A549 (cell line): ENCODE measurements at regions not wholly inside any gene's neighbourhood (a gene's known extent, or its start where the extent isn't known, plus 50 kb on each side); places are given as distances from the start of the nearest gene placed in this dataset.

ENCODE experiments used
- ATAC-seq, 2 experiments: fragments of 200-7000 bp in 1 of 2; fragments of >200 bp in 1 of 2; cut with Nextera tagmentation in 1 of 2; cut with Tn5 transposase in 1 of 2; 3 replicates each; pipeline versions ENCODE4 v1.8.0 to v1.9.1; 2018 to 2020; ENCODE audit warnings: mild to moderate bottlenecking in 1 of 2, moderate library complexity in 1 of 2
- CTCF ChIA-PET: fragments of 300-600 bp; sonication (Branson Sonifier 250); formaldehyde crosslinking; extraction: SDS; loops from one replicate; lab custom pipeline; 2021; ENCODE audit warnings: antibody characterized with exemption, inconsistent platforms; lab: Yijun Ruan, JAX
- POLR2A ChIA-PET: fragments of 350-600 bp; formaldehyde crosslinking; extraction: SDS; loops from one replicate; lab custom pipeline; 2021; ENCODE audit warnings: antibody characterized with exemption, inconsistent platforms; lab: Yijun Ruan, JAX
- DNase-seq, 2 experiments: peaks; one replicate each; pipeline versions ENCODE4 v3.0.0 to v3.0.0-alpha.2; 2011 to 2016; ENCODE audit warnings: low read depth in 1 of 2, low spot score in 1 of 2
- FAIRE-seq: peaks from 2 replicates; lab custom pipeline; 2011; peaks lifted over from hg19 to GRCh38; lab: Jason Lieb, UNC
- H3K27ac ChIP-seq, 2 experiments: fragments of >200 bp; sonication (Bioruptor Twin); formaldehyde crosslinking; 3 replicates each; pipeline ENCODE4 v1.5.1; 2016 to 2017
- H3K4me1 ChIP-seq: fragments of >200 bp; sonication (Bioruptor Twin); formaldehyde crosslinking; 3 replicates; pipeline ENCODE4 v1.6.1; 2016
- H3K4me2 ChIP-seq: fragments of >200 bp; sonication (Bioruptor Twin); formaldehyde crosslinking; 3 replicates; pipeline ENCODE4 v1.6.1; 2016
- H3K4me3 ChIP-seq: fragments of >200 bp; sonication (Bioruptor Twin); formaldehyde crosslinking; 3 replicates; pipeline ENCODE4 v1.5.1; 2016
- H3K9me3 ChIP-seq: fragments of >200 bp; sonication (Bioruptor Twin); formaldehyde crosslinking; 3 replicates; pipeline ENCODE4 v1.6.1; 2016
- BHLHE40 ChIP-seq: IDR thresholded peaks from 2 replicates; pipeline ENCODE4 v1.6.1; 2012; ENCODE audit warnings: low read depth, low read length, inconsistent platforms
- CBX2 ChIP-seq: fragments of 200-600 bp; sonication (generic); IDR thresholded peaks from 2 replicates; pipeline ENCODE4 v1.6.1; 2016; ENCODE audit warnings: low read depth, mild to moderate bottlenecking, borderline replicate concordance
- CBX8 ChIP-seq: fragments of 200-600 bp; sonication (generic); IDR thresholded peaks from 2 replicates; pipeline ENCODE4 v1.6.1; 2016
- CEBPB ChIP-seq, 2 experiments: fragments of >200 bp in 1 of 2; sonication (Bioruptor Twin) in 1 of 2; formaldehyde crosslinking in 1 of 2; IDR thresholded peaks; 2 replicates each; pipeline ENCODE4 v1.6.1; 2012 to 2016
- CHD4 ChIP-seq: fragments of 200-600 bp; sonication (generic); IDR thresholded peaks from 2 replicates; pipeline ENCODE4 v1.6.1; 2016; ENCODE audit warnings: antibody characterized with exemption, mild to moderate bottlenecking, borderline replicate concordance
- EHF ChIP-seq: fragments of 250-450 bp; sonication (Bioruptor Pico); IDR thresholded peaks from 2 replicates; pipeline ENCODE4 v1.5.0; 2020; ENCODE audit warnings: mild to moderate bottlenecking
- EP300 ChIP-seq, 2 experiments: fragments of >200 bp; sonication (Bioruptor Twin); formaldehyde crosslinking; IDR thresholded peaks; 2 replicates in 1 of 2; 3 replicates in 1 of 2; pipeline ENCODE4 v1.6.1; 2016 to 2017
- FOSL2 ChIP-seq, 2 experiments: fragments of 450-650 bp in 1 of 2; fragments of >200 bp in 1 of 2; sonication (Bioruptor Twin) in 1 of 2; formaldehyde crosslinking; IDR thresholded peaks; 2 replicates each; pipeline versions ENCODE4 v1.5.0 to v1.6.1; 2016 to 2020; ENCODE audit warnings: mild to moderate bottlenecking in 1 of 2, moderate library complexity in 1 of 2
- FOXS1 ChIP-seq: fragments of 250-450 bp; sonication (Bioruptor Pico); IDR thresholded peaks from 2 replicates; pipeline ENCODE4 v1.5.0; 2020; ENCODE audit warnings: mild to moderate bottlenecking, moderate library complexity
- HDAC2 ChIP-seq: fragments of 200-600 bp; sonication (generic); IDR thresholded peaks from 2 replicates; pipeline ENCODE4 v1.6.1; 2016
- HOXB5 ChIP-seq: fragments of 250-450 bp; sonication (Bioruptor Pico); IDR thresholded peaks from 2 replicates; pipeline ENCODE4 v1.5.0; 2020; ENCODE audit warnings: mild to moderate bottlenecking, moderate library complexity
- KDM5A ChIP-seq: fragments of 200-600 bp; sonication (generic); IDR thresholded peaks from 2 replicates; pipeline ENCODE4 v1.6.1; 2016; ENCODE audit warnings: antibody characterized with exemption, mild to moderate bottlenecking
- MAZ ChIP-seq: fragments of 150-350 bp; IDR thresholded peaks from 2 replicates; pipeline ENCODE4 v1.6.1; 2014; ENCODE audit warnings: antibody characterized with exemption, low read depth, low read length, borderline replicate concordance
- MYC ChIP-seq: IDR thresholded peaks from 2 replicates; pipeline ENCODE4 v1.6.1; 2012; ENCODE audit warnings: mild to moderate bottlenecking, inconsistent platforms, low read length, improper control_type of control experiment, borderline replicate concordance
- NFE2L2 ChIP-seq: fragments of 150-350 bp; conservative IDR thresholded peaks from 2 replicates; pipeline ENCODE4 v1.6.1; 2014; ENCODE audit warnings: low read length
- POLR2A ChIP-seq: IDR thresholded peaks from 2 replicates; pipeline ENCODE4 v1.6.1; 2012; ENCODE audit warnings: mild to moderate bottlenecking, low read length
- POLR2AphosphoS2 ChIP-seq: conservative IDR thresholded peaks from 2 replicates; pipeline ENCODE4 v1.6.1; 2012; ENCODE audit warnings: low read length, improper control_type of control experiment, inconsistent platforms
- RCOR1 ChIP-seq: fragments of 150-350 bp; IDR thresholded peaks from 2 replicates; pipeline ENCODE4 v1.6.1; 2014; ENCODE audit warnings: antibody characterized with exemption, low read length, low read depth
- RFX5 ChIP-seq: fragments of 450-650 bp; IDR thresholded peaks from 2 replicates; pipeline ENCODE4 v1.7.1; 2014; ENCODE audit warnings: antibody characterized with exemption, mild to moderate bottlenecking, moderate library complexity
- SREBF2 ChIP-seq: fragments of 450-650 bp; IDR thresholded peaks from 2 replicates; pipeline ENCODE4 v1.6.1; 2014; ENCODE audit warnings: mild to moderate bottlenecking, moderate library complexity
- ZC3H11A ChIP-seq: fragments of 450-650 bp; IDR thresholded peaks from 2 replicates; pipeline ENCODE4 v1.6.1; 2014; ENCODE audit warnings: antibody characterized with exemption, mild to moderate bottlenecking
- ZFP36 ChIP-seq: fragments of 450-650 bp; IDR thresholded peaks from 2 replicates; pipeline ENCODE4 v1.6.1; 2014; ENCODE audit warnings: borderline replicate concordance; ENCODE audit not compliant: partially characterized antibody
- WGBS: methylation state at CpG from one replicate; pipeline ENCODE4 v1.1.6; 2017; ENCODE audit errors: missing lambda C conversion rate; 5-methylcytosine and 5-hydroxymethylcytosine counted together
- TF ChIP-seq, protein P1 (sequence below): fragments of 200-600 bp; sonication (generic); IDR thresholded peaks from 2 replicates; pipeline ENCODE4 v1.6.1; 2016; ENCODE audit warnings: antibody characterized with exemption, mild to moderate bottlenecking, moderate library complexity
- TF ChIP-seq, protein P2 (sequence below): fragments of 450-650 bp; IDR thresholded peaks from 2 replicates; pipeline ENCODE4 v1.6.1; 2014; ENCODE audit warnings: antibody characterized with exemption
- TF ChIP-seq, protein P3 (sequence below): fragments of >200 bp; sonication (Bioruptor Twin); formaldehyde crosslinking; IDR thresholded peaks from 3 replicates; pipeline ENCODE4 v1.6.1; 2016
- TF ChIP-seq, protein P4 (sequence below): fragments of >200 bp; sonication (Bioruptor Twin); formaldehyde crosslinking; IDR thresholded peaks from 3 replicates; pipeline ENCODE4 v1.5.1; 2016
- TF ChIP-seq, protein P5 (sequence below): IDR thresholded peaks from 2 replicates; pipeline ENCODE4 v1.6.1; 2012; ENCODE audit warnings: low read depth, borderline replicate concordance

DNA sequence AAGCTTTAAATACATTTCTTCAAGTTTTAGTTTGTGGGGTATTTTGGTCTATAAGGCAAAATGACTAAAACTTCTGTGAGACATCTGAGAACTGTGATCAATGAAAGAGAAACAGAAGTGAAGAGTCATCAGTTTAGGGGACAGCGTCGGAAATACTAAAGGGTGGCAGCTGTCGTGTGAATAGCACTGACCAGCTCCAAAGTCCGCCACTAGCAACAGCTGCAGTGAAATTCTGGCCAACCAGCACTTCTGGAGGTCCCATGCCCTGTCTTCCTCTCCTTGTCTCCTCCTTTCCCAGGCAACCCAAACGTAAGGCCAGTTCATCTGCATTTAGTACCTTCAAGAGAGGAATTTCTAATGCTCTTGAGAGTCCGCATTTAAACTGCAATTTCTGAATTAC, 87.5 kb downstream of the DACT2 start (continued):
- TF ChIP-seq ZFP36 (no peak), MYC (no peak), CEBPB (IDR thresholded peaks at IDR 0.05) (no peak), ZC3H11A (no peak), RFX5 (no peak), HOXB5 (CRISPR knock-in tag) (no peak), FOXS1 (CRISPR knock-in tag) (no peak)

DNA sequence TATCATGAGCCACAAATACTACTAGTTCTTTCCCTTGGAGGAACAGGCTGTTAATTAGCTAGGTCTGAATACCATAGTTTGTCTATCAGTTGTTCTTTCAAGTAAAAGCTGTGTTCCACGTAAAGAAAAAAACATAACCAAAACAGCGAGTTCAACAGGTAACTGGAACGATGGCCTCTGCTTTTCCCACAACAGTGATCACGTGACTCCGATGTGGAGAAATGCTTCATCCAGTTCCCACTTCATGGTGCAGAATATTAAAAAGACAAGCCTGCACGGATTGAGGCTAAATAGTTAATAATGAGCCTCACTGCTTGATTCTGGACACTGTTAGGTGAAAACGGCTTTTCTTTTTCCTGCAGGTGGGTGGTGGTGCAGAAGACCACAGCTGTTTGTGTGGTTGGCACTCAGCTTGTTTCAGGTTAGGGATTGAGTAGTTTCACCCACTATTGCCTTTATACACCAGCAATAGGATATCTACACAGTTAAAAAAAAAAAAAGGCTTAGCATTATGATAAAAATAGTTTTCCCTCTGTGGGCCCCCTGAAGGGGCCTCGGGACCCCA, 88.1 kb downstream of the DACT2 start:
- FAIRE-seq (no peak), DNase-seq (no peak), ATAC-seq (no peak)
- Histone ChIP-seq H3K4me2 (no peak overlapping the region), H3K27ac (no peak overlapping the region), H3K4me1 (no peaks in the 10 kb centered on the region), H3K9me3 (no peaks in the 10 kb centered on the region), H3K4me3 (no peak overlapping the region)
- POLR2A ChIA-PET, result no interaction called here
- WGBS, result 69% methylated on average over 8 of the region's 8 CpGs
- CTCF ChIA-PET, result interaction anchor here (0.8 to 1.6 kb wide), 2 partner anchors 8 to 30 kb away, joined by 3 read pairs; no protein-coding TSS in a partner anchor
- TF ChIP-seq EHF (CRISPR knock-in tag) (no peak), POLR2AphosphoS2 (no peak), NFE2L2 (no peak), RFX5 (no peak), MAZ (no peak), FOSL2 (IDR thresholded peaks at IDR 0.05) (no peak), FOSL2 (CRISPR knock-in tag; IDR thresholded peaks at IDR 0.05) (no peak), CHD4 (no peak)
- TF ChIP-seq, protein P1, sequence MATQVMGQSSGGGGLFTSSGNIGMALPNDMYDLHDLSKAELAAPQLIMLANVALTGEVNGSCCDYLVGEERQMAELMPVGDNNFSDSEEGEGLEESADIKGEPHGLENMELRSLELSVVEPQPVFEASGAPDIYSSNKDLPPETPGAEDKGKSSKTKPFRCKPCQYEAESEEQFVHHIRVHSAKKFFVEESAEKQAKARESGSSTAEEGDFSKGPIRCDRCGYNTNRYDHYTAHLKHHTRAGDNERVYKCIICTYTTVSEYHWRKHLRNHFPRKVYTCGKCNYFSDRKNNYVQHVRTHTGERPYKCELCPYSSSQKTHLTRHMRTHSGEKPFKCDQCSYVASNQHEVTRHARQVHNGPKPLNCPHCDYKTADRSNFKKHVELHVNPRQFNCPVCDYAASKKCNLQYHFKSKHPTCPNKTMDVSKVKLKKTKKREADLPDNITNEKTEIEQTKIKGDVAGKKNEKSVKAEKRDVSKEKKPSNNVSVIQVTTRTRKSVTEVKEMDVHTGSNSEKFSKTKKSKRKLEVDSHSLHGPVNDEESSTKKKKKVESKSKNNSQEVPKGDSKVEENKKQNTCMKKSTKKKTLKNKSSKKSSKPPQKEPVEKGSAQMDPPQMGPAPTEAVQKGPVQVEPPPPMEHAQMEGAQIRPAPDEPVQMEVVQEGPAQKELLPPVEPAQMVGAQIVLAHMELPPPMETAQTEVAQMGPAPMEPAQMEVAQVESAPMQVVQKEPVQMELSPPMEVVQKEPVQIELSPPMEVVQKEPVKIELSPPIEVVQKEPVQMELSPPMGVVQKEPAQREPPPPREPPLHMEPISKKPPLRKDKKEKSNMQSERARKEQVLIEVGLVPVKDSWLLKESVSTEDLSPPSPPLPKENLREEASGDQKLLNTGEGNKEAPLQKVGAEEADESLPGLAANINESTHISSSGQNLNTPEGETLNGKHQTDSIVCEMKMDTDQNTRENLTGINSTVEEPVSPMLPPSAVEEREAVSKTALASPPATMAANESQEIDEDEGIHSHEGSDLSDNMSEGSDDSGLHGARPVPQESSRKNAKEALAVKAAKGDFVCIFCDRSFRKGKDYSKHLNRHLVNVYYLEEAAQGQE, result no peak
- TF ChIP-seq, protein P2, sequence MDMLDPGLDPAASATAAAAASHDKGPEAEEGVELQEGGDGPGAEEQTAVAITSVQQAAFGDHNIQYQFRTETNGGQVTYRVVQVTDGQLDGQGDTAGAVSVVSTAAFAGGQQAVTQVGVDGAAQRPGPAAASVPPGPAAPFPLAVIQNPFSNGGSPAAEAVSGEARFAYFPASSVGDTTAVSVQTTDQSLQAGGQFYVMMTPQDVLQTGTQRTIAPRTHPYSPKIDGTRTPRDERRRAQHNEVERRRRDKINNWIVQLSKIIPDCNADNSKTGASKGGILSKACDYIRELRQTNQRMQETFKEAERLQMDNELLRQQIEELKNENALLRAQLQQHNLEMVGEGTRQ, result no peak
- TF ChIP-seq, protein P3, sequence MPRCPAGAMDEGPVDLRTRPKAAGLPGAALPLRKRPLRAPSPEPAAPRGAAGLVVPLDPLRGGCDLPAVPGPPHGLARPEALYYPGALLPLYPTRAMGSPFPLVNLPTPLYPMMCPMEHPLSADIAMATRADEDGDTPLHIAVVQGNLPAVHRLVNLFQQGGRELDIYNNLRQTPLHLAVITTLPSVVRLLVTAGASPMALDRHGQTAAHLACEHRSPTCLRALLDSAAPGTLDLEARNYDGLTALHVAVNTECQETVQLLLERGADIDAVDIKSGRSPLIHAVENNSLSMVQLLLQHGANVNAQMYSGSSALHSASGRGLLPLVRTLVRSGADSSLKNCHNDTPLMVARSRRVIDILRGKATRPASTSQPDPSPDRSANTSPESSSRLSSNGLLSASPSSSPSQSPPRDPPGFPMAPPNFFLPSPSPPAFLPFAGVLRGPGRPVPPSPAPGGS, result no peak

DNA sequence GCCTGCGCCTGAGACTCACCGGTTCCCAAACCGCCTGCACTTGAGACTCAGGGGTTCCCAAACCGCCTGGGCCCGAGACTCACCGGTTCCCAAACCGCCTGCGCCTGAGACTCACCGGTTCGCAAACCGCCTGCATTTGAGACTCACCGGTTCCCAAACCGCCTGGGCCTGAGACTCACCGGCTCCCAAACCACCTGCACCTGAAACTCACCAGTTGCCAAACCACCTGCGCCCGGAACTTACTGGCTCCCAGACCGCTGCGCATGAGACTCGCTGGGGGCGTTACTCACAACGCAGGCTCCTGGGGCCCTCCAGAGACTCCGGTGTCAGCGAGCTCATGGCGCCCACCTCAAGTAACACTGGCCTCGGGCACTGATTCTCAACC, 90.2 kb downstream of the DACT2 start:
- CTCF ChIA-PET, result no interaction called here
- H3K27ac ChIP-seq, result no peak overlapping the region
- 89% methylated on average over 23 of the region's 25 CpGs for WGBS
- POLR2A ChIA-PET, result no interaction called here
- no peak overlapping the region for H3K4me2 ChIP-seq
- ATAC-seq (no peak), FAIRE-seq (no peak), DNase-seq (no peak)
- no peaks in the 10 kb centered on the region for H3K9me3 ChIP-seq
- TF ChIP-seq RCOR1, result no peak
- no peak for TF ChIP-seq FOXS1 (CRISPR knock-in tag)
- TF ChIP-seq KDM5A, result no peak
- no peak for TF ChIP-seq CHD4
- no peak for TF ChIP-seq HOXB5 (CRISPR knock-in tag)
- no peak for TF ChIP-seq BHLHE40
- TF ChIP-seq FOSL2 (IDR thresholded peaks at IDR 0.05), result no peak
- no peak for TF ChIP-seq FOSL2 (CRISPR knock-in tag; IDR thresholded peaks at IDR 0.05)
- TF ChIP-seq POLR2A, result no peak
- TF ChIP-seq RFX5, result no peak
- TF ChIP-seq, protein P4, sequence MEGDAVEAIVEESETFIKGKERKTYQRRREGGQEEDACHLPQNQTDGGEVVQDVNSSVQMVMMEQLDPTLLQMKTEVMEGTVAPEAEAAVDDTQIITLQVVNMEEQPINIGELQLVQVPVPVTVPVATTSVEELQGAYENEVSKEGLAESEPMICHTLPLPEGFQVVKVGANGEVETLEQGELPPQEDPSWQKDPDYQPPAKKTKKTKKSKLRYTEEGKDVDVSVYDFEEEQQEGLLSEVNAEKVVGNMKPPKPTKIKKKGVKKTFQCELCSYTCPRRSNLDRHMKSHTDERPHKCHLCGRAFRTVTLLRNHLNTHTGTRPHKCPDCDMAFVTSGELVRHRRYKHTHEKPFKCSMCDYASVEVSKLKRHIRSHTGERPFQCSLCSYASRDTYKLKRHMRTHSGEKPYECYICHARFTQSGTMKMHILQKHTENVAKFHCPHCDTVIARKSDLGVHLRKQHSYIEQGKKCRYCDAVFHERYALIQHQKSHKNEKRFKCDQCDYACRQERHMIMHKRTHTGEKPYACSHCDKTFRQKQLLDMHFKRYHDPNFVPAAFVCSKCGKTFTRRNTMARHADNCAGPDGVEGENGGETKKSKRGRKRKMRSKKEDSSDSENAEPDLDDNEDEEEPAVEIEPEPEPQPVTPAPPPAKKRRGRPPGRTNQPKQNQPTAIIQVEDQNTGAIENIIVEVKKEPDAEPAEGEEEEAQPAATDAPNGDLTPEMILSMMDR, result no peak
- no peak for TF ChIP-seq CBX2
- TF ChIP-seq EP300 (IDR thresholded peaks at IDR 0.05), result no peak
- TF ChIP-seq HDAC2, result no peak
- TF ChIP-seq, protein P5, sequence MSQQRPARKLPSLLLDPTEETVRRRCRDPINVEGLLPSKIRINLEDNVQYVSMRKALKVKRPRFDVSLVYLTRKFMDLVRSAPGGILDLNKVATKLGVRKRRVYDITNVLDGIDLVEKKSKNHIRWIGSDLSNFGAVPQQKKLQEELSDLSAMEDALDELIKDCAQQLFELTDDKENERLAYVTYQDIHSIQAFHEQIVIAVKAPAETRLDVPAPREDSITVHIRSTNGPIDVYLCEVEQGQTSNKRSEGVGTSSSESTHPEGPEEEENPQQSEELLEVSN, result no peak
- no peak for TF ChIP-seq CBX8
- no peak for TF ChIP-seq SREBF2
- TF ChIP-seq, all 56 proteins: peak for 0
- no peaks in the 10 kb centered on the region for H3K4me1 ChIP-seq
- no peak overlapping the region for H3K4me3 ChIP-seq
